Peyer's patch (tissue), 4 donors: ENCODE measurements at regions not wholly inside any gene's neighbourhood (a gene's known extent, or its start where the extent isn't known, plus 50 kb on each side); places are given as distances from the start of the nearest gene placed in this dataset.

Experiments
- DNase-seq, 3 donors: peaks; one replicate each; pipeline ENCODE4 v3.0.0-alpha.2; 2017 to 2019
- H3K27ac ChIP-seq, 4 donors: fragments of 200-600 bp; sonication (generic); one replicate each; pipeline ENCODE4 v1.5.1; 2016 to 2019
- H3K27me3 ChIP-seq, 2 donors: fragments of 200-600 bp; sonication (generic); one replicate each; pipeline ENCODE4 v1.5.1; 2019
- H3K36me3 ChIP-seq, 3 donors: fragments of 200-600 bp; sonication (generic); one replicate each; pipeline ENCODE4 v1.5.1; 2016 to 2019
- H3K4me1 ChIP-seq, 4 donors: fragments of 200-600 bp; sonication (generic); one replicate each; pipeline ENCODE4 v1.5.1; 2016 to 2019
- H3K4me3 ChIP-seq, 4 donors: fragments of 200-600 bp; sonication (generic); 1 replicate in 3 of 4; 2 replicates in 1 of 4; pipeline ENCODE4 v1.5.1; 2016 to 2019; ENCODE audit warnings: mild to moderate bottlenecking in 1 of 4
- H3K9me3 ChIP-seq, 4 donors: fragments of 200-600 bp; sonication (generic); one replicate each; pipeline ENCODE4 v1.5.1; 2016 to 2019; ENCODE audit warnings: mild to moderate bottlenecking in 1 of 4
- CTCF ChIP-seq, 6 experiments: fragments of 450-650 bp in 4 of 6; fragments of 200-600 bp in 2 of 6; sonication (generic) in 1 of 6; IDR thresholded peaks; one replicate each; pipeline ENCODE4 v1.5.1; 2017 to 2019; ENCODE audit warnings: antibody characterized with exemption in 6 of 6, mild to moderate bottlenecking in 3 of 6, moderate library complexity in 1 of 6
- POLR2A ChIP-seq, 2 donors: fragments of 450-650 bp; IDR thresholded peaks; one replicate each; pipeline ENCODE4 v1.5.1; 2017; ENCODE audit warnings: antibody characterized with exemption in 2 of 2, mild to moderate bottlenecking in 2 of 2, moderate library complexity in 2 of 2

DNA sequence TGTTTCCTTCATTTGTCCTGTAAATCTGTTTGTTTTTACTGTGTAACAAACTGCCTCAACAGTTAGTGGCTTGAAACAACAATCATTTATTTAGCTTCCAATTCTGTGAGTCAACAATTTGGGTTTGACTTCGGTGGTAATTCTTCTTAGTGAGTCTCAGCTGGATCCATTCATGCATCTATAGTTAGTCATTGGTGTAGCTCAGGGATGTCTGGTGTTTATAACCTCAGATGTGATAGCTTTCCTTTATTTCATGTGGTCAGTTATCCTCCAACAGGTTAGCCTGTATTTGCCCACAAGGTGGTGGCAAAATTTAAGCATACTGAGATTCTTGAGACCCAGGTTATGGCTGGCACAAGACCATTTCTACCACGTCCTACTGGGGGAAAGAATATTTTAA, 1267.2 kb downstream of the RAPGEF2 start:
- Histone ChIP-seq H3K4me3 (no peak overlapping the region), H3K9me3 (no peaks in the 10 kb centered on the region), H3K36me3 (no peaks in the 10 kb centered on the region), H3K27ac (no peak overlapping the region), H3K4me1 (no peaks in the 10 kb centered on the region), H3K27me3 (no peaks in the 10 kb centered on the region)
- no peak for TF ChIP-seq POLR2A (IDR thresholded peaks at IDR 0.05)
- no peak for TF ChIP-seq CTCF (IDR thresholded peaks at IDR 0.05)
- no peak for DNase-seq

- Histone ChIP-seq H3K9me3 (no peaks in the 10 kb centered on the region), H3K4me1 (no peaks in the 10 kb centered on the region), H3K27me3 (no peaks in the 10 kb centered on the region), H3K27ac (no peak overlapping the region), H3K4me3 (no peak overlapping the region), H3K36me3 (no peaks in the 10 kb centered on the region)
- no peak for DNase-seq
- no peak for TF ChIP-seq CTCF (IDR thresholded peaks at IDR 0.05)
- TF ChIP-seq POLR2A (IDR thresholded peaks at IDR 0.05): no peak
These were observed 1268.6 kb downstream of the RAPGEF2 start for GRCh38 chr4:160371446-160371845.

DNA sequence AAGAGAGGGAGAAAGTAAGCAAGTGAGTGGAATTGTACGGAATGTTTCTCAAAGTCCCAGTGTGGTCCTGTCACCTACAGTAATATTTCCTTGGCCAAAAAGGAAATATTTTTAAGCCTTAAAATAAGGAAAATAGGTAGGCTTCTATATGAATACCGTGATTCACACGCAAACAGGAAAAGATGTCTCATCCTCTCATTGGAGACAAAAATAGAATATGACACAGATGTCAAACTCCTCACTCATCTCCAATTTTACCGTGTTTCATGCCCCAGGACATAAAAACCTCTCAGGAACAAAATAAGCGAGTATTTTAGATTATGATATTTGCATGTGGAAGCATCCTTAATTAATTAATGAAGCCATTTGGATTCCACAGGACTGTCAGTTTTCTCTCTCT, 1269.5 kb downstream of the RAPGEF2 start:
- no peak for DNase-seq
- TF ChIP-seq POLR2A (IDR thresholded peaks at IDR 0.05): no peak
- no peak for TF ChIP-seq CTCF (IDR thresholded peaks at IDR 0.05)
- Histone ChIP-seq H3K36me3 (no peaks in the 10 kb centered on the region), H3K27ac (no peak overlapping the region), H3K4me3 (no peak overlapping the region), H3K4me1 (no peaks in the 10 kb centered on the region), H3K27me3 (no peaks in the 10 kb centered on the region), H3K9me3 (no peaks in the 10 kb centered on the region)

- Histone ChIP-seq H3K36me3 (no peaks in the 10 kb centered on the region), H3K27me3 (no peaks in the 10 kb centered on the region), H3K9me3 (no peaks in the 10 kb centered on the region), H3K4me1 (no peaks in the 10 kb centered on the region), H3K27ac (no peak overlapping the region), H3K4me3 (no peak overlapping the region)
- no peak for DNase-seq
- TF ChIP-seq POLR2A (IDR thresholded peaks at IDR 0.05) (no peak), CTCF (IDR thresholded peaks at IDR 0.05) (no peak)
These were observed 1271.0 kb downstream of the RAPGEF2 start for GRCh38 chr4:160373911-160374310.

- no peak overlapping the region for H3K27ac ChIP-seq
- no peaks in the 10 kb centered on the region for H3K4me1 ChIP-seq
- H3K9me3 ChIP-seq: no peaks in the 10 kb centered on the region
- DNase-seq: no peak
- no peak for TF ChIP-seq CTCF (IDR thresholded peaks at IDR 0.05)
- TF ChIP-seq POLR2A (IDR thresholded peaks at IDR 0.05): no peak
- no peaks in the 10 kb centered on the region for H3K27me3 ChIP-seq
- H3K4me3 ChIP-seq: no peak overlapping the region
- H3K36me3 ChIP-seq: no peaks in the 10 kb centered on the region
These were observed 1273.0 kb downstream of the RAPGEF2 start for GRCh38 chr4:160375772-160376452.

GRCh38 chr4:160386846-160387245, 1284.0 kb downstream of the RAPGEF2 start:
- DNase-seq: no peak
- no peak overlapping the region for H3K4me3 ChIP-seq
- no peaks in the 10 kb centered on the region for H3K27me3 ChIP-seq
- H3K36me3 ChIP-seq: no peaks in the 10 kb centered on the region
- no peak for TF ChIP-seq POLR2A (IDR thresholded peaks at IDR 0.05)
- no peak for TF ChIP-seq CTCF (IDR thresholded peaks at IDR 0.05)
- H3K27ac ChIP-seq: no peak overlapping the region
- H3K4me1 ChIP-seq: no peaks in the 10 kb centered on the region
- H3K9me3 ChIP-seq: peaks cover 0 to 4% (median 0%) of the 10 kb centered on the region in 4 donors
